ENCODE measurements at regions not wholly inside any gene's neighbourhood (a gene's known extent, or its start where the extent isn't known, plus 50 kb on each side); places are given as distances from the start of the nearest gene placed in this dataset.
A peak's percentile ranks its signal among the peaks of the same experiment; 100 is the strongest.

DNA sequence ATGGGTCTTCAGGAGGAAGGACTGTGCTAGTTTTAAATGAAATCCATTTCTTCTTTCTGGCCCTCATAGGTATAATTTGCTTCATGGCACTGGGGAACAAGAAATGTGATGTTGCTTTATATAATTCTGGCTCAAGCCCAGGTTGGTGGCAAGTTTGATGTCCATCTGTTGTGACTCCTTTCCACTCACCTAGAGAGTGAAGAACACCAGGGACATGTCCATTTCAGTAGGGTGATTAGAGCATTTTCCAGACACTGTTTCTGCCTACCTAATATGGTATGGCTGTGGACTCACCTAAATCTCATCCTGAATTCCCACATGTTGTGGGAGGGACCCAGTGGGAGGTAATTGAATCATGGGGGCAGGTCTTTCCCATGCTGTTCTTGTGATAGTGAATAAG, 278.1 kb downstream of the LMX1A start:
- H3K4me3 ChIP-seq (ENCODE audit: low read length): no peak overlapping the region
- no peak for DNase-seq (ENCODE audit: low read depth, low spot score)

DNA sequence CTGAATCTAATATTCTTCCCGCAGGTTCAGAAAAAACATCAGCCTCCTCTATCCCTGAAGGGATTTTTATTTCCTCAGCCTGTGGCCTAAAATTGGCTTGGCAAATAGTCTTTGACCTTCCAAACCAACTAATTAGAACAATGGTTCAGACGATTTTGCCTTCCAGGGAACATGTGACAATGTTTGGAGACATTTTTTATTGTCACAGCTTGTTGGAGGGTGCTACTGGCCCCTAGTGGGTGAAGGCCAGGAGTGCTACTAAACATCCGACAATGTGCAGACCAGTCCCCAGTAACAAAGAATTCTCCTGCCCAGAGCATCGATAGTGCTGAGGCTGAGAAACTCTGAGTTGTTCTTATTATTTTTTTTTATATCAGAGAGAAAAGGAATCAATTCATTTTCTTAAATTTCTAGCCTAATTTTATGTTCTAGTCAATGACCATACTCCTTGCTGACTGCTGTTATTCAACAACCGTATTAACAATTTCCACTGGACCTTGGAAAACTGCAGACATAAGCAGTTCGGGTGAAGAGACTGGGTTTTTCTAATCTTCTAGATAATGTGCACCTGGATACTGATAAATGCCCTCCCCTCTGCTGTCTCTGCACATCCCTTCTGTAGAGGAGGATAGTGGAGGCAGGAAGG, 280.7 kb downstream of the LMX1A start:
- DNase-seq (ENCODE audit: low read depth, low spot score): peak; percentile 19
- no peak overlapping the region for H3K4me3 ChIP-seq (ENCODE audit: low read length)

- DNase-seq (ENCODE audit: low read depth, low spot score): peak; percentile 35
- H3K4me3 ChIP-seq (ENCODE audit: low read length): no peak overlapping the region
These were observed 283.1 kb downstream of the LMX1A start for GRCh38 chr1:165073185-165074007.

DNA sequence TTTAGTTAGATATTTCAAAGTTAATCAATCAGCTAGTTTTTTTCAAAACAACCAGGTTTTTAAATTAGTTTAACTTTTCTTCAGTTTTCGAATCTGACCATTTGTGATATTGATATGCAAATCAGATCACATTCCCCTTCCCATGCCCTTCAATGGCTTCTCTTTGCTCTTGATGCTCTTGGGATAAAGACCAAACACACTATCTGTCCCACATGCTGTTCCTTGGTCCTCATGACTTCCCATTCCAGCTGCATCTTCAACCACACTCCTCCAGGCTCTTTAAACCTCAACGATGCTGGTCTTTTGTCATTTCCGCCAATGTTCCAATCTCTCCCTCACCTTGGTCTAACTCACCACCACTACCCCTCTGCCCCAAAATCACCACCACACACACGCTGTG, 285.8 kb downstream of the LMX1A start:
- no peak for DNase-seq (ENCODE audit: low read depth, low spot score)
- no peak overlapping the region for H3K4me3 ChIP-seq (ENCODE audit: low read length)

GRCh38 chr1:165069829-165070228, 286.7 kb downstream of the LMX1A start:
- H3K4me3 ChIP-seq (ENCODE audit: low read length): no peak overlapping the region
- DNase-seq (ENCODE audit: low read depth, low spot score): no peak

GRCh38 chr1:165068741-165069140, 287.8 kb downstream of the LMX1A start:
- DNase-seq (ENCODE audit: low read depth, low spot score): no peak
- no peak overlapping the region for H3K4me3 ChIP-seq (ENCODE audit: low read length)

DNA sequence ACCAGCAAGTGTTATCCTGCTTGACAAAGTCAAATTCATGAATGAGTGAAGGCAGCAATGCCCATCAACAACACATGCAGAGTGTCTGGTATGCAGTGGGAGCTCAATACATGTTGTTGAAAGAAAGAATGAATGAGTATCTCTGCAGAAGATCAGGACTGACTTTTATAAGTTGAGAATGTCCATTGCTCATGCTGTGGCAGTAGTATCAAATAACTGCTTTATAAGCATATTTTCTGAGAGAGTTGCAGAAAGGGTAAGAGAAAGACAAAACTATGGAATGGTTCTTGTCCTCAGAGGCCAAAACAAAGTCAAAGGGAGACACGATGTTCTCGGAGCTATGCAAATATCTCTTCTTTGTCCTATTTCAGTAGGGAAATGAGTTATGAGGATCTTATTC, 288.7 kb downstream of the LMX1A start:
- no peak for DNase-seq (ENCODE audit: low read depth, low spot score)

DNA sequence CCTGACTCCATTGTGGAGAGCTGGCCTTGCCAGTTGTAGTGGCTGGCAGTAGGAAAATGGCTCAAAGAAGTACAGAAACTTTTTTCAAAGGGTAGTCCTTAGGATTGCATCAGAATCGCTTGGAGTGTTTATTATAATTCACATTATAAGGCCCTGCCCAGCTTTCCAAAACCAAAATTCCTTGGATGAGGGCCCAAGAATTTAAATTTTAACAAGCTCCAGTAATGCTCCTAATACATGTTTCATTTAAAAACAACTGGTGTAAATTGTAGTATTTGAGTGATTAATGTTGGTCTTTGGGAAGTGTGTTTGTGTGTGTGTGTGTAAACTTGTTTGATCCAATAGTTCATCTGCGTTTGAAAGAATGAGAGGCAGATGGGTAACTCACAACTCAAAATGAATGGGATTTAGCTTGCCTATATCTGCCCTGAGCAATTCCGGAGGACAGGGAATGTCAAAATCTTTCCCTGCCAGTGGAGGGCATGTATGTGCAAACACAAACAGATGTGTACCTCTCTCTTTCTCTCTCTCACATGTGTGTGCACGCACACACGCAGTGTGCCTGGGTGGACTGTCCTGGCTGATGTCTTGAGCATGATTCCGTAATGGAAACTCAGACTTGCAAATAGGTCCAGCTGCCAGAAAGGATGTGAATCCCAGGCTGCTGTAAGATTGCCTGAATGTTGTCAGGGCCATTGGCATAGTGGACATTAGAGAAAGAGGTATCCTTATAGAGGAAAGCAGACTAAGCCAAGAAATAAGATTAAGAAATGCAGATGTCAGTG, 293.1 kb downstream of the LMX1A start:
- no peak overlapping the region for H3K4me3 ChIP-seq (ENCODE audit: low read length)
- DNase-seq (ENCODE audit: low read depth, low spot score): no peak

More for the DNA sequence above, 288.7 kb downstream of the LMX1A start:
- H3K4me3 ChIP-seq (ENCODE audit: low read length): no peak overlapping the region

DNA sequence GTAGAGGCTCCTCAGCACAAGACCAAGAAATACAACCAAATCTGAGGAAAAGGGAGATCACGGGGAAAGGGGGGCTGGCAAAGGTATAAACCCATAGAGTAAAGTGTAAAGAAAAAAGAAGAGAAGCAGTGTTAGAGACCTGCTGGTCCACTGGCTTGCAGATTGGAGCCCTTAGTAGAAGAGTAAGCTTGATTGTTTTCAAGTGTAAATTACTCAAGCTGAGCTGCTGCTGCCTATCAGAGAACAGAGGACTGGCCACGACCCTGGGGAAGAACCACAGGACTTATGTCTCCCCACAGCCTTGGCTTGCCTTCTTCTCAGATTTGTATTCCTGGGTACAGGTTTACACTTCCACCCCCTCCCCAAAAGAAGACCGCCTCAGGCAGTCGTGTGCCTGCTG, 294.2 kb downstream of the LMX1A start:
- DNase-seq (ENCODE audit: low read depth, low spot score): no peak
- no peak overlapping the region for H3K4me3 ChIP-seq (ENCODE audit: low read length)

- no peak for DNase-seq (ENCODE audit: low read depth, low spot score)
- no peak overlapping the region for H3K4me3 ChIP-seq (ENCODE audit: low read length)
These were observed 296.2 kb downstream of the LMX1A start for GRCh38 chr1:165060285-165060793.

GRCh38 chr1:165057956-165058355, 298.6 kb downstream of the LMX1A start:
- DNase-seq (ENCODE audit: low read depth, low spot score): no peak
- H3K4me3 ChIP-seq (ENCODE audit: low read length): no peak overlapping the region

- no peak for DNase-seq (ENCODE audit: low read depth, low spot score)
- no peak overlapping the region for H3K4me3 ChIP-seq (ENCODE audit: low read length)
These were observed 299.6 kb downstream of the LMX1A start for GRCh38 chr1:165056914-165057313.

DNA sequence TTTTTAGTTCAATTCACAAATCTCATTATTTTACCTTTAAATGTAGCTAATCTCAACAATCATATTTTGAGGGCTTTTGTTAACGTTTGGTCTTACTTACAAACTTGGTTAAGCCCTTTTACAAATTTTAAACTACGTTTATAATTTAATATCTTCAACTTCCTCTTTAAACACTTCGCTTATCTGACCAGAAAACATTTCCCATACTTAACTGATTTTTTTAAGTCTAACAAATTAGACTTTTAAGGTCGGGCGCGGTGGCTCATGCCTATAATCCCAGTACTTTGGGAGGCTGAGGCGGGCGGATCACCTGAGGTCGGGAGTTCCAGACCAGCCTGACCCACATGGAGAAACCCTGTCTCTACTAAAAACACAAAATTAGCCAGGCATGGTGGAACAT, 300.9 kb downstream of the LMX1A start:
- DNase-seq (ENCODE audit: low read depth, low spot score): no peak

DNA sequence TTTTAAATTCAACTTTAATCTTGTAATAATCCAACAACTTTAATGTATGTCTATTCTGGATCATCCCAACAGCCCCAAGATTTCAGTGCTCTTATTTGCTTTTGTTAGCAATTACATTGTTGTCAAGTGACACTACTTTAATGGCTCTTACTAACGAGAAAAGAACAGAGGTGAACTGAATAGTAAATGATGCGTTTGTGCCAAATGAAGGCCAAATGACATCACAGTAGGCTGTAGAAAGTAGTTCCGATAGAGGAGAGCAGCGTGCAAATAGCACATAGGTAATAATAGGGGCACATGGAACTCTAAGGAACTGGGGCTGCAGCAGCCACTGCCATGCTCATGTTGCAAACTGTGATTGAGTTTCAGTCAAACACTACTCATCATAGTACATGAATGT, 301.9 kb downstream of the LMX1A start:
- no peak for DNase-seq (ENCODE audit: low read depth, low spot score)
- H3K4me3 ChIP-seq (ENCODE audit: low read length): no peak overlapping the region

More for the DNA sequence above, 300.9 kb downstream of the LMX1A start:
- H3K4me3 ChIP-seq (ENCODE audit: low read length): no peak overlapping the region

DNA sequence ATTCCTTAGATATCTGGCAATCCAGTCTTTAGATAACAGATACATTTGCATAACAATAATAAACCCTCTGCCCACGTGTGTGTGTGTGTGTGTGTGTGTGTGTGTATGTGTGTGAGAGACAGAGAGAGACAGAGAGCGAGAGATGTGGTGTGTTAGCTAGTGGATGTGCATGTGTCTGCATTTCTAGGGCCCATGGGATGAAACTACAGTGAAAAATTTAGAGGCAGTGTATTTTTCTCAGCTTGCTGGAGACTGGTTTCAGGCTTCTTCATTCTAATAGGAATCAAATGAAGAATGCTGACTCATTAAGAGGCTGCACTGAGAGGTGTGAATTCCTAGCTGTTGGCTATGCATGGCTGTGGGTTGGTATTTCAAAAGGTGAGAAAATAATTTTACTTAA, 303.2 kb downstream of the LMX1A start:
- no peak for DNase-seq (ENCODE audit: low read depth, low spot score)
- H3K4me3 ChIP-seq (ENCODE audit: low read length): no peak overlapping the region

- DNase-seq (ENCODE audit: low read depth, low spot score): no peak
- H3K4me3 ChIP-seq (ENCODE audit: low read length): no peak overlapping the region
These were observed 303.6 kb downstream of the LMX1A start for GRCh38 chr1:165052936-165053335.

GRCh38 chr1:165052431-165052830, 304.1 kb downstream of the LMX1A start:
- DNase-seq (ENCODE audit: low read depth, low spot score): no peak
- H3K4me3 ChIP-seq (ENCODE audit: low read length): no peak overlapping the region

- no peak overlapping the region for H3K4me3 ChIP-seq (ENCODE audit: low read length)
- no peak for DNase-seq (ENCODE audit: low read depth, low spot score)
These were observed 306.3 kb downstream of the LMX1A start for GRCh38 chr1:165050246-165050645.

DNA sequence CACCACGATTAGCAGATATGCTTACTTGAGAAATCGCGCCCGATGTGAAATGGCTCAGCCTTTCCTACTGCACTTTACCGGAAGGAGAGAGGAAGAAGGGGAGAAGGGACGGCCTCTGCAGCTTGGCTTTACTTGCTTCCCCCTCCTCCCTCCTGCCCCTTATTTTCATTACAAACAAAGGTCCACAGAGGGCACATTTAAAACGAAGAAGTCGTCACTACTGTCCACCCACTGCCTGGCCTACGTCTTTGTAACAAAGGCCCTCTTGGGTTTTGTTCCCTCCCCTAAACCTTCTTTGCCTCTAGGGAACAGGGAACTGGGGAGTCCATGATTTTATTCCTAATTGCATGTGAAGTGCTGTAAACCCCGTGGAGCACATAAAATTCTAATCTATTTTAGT, 308.5 kb downstream of the LMX1A start:
- DNase-seq (ENCODE audit: low read depth, low spot score): no peak
- H3K4me3 ChIP-seq (ENCODE audit: low read length): no peak overlapping the region

GRCh38 chr1:165045902-165046301, 310.6 kb downstream of the LMX1A start:
- no peak for DNase-seq (ENCODE audit: low read depth, low spot score)
- H3K4me3 ChIP-seq (ENCODE audit: low read length): no peak overlapping the region

Data from Jurkat, Clone E6-1 (cell line).